ENCODE measurements at regions not wholly inside any gene's neighbourhood (a gene's known extent, or its start where the extent isn't known, plus 50 kb on each side); places are given as distances from the start of the nearest gene placed in this dataset.

DNA sequence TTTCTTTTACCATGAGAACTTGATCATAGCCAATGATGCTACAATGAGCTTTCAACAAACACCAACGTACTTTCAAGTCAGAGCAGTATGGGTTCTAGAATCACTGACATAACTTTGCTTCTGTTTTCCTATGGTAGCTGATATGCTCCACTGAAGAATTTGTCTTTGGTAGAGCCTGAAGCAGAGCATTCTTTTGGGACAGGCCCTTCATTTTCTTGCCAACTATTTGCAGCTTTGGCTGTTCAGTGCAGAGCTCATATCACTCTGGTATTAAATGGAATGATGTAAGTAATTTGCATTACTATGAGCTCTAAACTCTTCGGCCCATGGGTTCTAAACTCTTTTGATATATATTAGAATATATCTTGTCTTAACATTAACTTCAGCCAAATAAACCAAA, 51.8 kb upstream of the APC start:
- TF ChIP-seq POLR2AphosphoS5 (IDR thresholded peaks at IDR 0.05) (no peak), POLR2A (IDR thresholded peaks at IDR 0.05) (no peak)
- TF ChIP-seq, protein P1, sequence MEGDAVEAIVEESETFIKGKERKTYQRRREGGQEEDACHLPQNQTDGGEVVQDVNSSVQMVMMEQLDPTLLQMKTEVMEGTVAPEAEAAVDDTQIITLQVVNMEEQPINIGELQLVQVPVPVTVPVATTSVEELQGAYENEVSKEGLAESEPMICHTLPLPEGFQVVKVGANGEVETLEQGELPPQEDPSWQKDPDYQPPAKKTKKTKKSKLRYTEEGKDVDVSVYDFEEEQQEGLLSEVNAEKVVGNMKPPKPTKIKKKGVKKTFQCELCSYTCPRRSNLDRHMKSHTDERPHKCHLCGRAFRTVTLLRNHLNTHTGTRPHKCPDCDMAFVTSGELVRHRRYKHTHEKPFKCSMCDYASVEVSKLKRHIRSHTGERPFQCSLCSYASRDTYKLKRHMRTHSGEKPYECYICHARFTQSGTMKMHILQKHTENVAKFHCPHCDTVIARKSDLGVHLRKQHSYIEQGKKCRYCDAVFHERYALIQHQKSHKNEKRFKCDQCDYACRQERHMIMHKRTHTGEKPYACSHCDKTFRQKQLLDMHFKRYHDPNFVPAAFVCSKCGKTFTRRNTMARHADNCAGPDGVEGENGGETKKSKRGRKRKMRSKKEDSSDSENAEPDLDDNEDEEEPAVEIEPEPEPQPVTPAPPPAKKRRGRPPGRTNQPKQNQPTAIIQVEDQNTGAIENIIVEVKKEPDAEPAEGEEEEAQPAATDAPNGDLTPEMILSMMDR (IDR thresholded peaks at IDR 0.05), result no peak

All from prostate gland (tissue), 2 donors.